Caco-2 (cell line): ENCODE measurements at regions not wholly inside any gene's neighbourhood (a gene's known extent, or its start where the extent isn't known, plus 50 kb on each side); places are given as distances from the start of the nearest gene placed in this dataset.

Experiments used
- BruUV-seq: library from RNA; stranded (reverse); fragments of 400-500 nt; replicated peaks from 2 replicates; lab custom pipeline; 2021; lab: Mats Ljungman, UMichigan
- CTCF ChIA-PET: fragments of 300-600 bp; sonication (Branson Sonifier 250); formaldehyde crosslinking; loops from one replicate; lab custom pipeline; 2022; ENCODE audit warnings: antibody characterized with exemption; lab: Charles Lee
- POLR2A ChIA-PET: fragments of 300-600 bp; sonication (Branson Sonifier 250); formaldehyde crosslinking; loops from one replicate; lab custom pipeline; 2022; ENCODE audit warnings: antibody characterized with exemption; lab: Charles Lee
- DNase-seq, 2 experiments: peaks; one replicate each; pipeline versions ENCODE4 v3.0.0 to v3.0.0-alpha.2; 2020 to 2022
- H3K27me3 ChIP-seq: replicated peaks from 2 replicates; pipeline ENCODE4 v1.6.0; 2011; ENCODE audit warnings: low read length; ENCODE audit not compliant: control insufficient read depth, insufficient read depth
- H3K36me3 ChIP-seq: 2 replicates; pipeline ENCODE4 v1.5.1; 2011; ENCODE audit warnings: low read length; ENCODE audit not compliant: control insufficient read depth, insufficient read depth
- H3K4me1 ChIP-seq: fragments of 250-450 bp; sonication (Bioruptor Pico); 2 replicates; pipeline ENCODE4 v1.5.1; 2020; ENCODE audit warnings: mild to moderate bottlenecking
- H3K4me3 ChIP-seq: 2 replicates; pipeline ENCODE4 v1.5.1; 2011; ENCODE audit warnings: low read depth, mild to moderate bottlenecking, control low read depth, low read length
- H3K9me3 ChIP-seq: fragments of 250-450 bp; sonication (Bioruptor Pico); 2 replicates; pipeline ENCODE4 v1.5.1; 2020; ENCODE audit warnings: mild to moderate bottlenecking, moderate library complexity
- H3K27ac Mint-ChIP-seq: one replicate; pipeline ENCODE4 v1.8.0; 2022; ENCODE audit warnings: mixed read lengths; ENCODE audit not compliant: unreplicated experiment
- H3K27me3 Mint-ChIP-seq: one replicate; pipeline ENCODE4 v1.8.0; 2022; ENCODE audit warnings: mixed read lengths; ENCODE audit not compliant: insufficient read depth, unreplicated experiment
- H3K36me3 Mint-ChIP-seq: one replicate; pipeline ENCODE4 v1.8.0; 2022; ENCODE audit warnings: mild to moderate bottlenecking, mixed read lengths; ENCODE audit not compliant: insufficient read depth, unreplicated experiment
- H3K4me1 Mint-ChIP-seq: one replicate; pipeline ENCODE4 v1.8.0; 2022; ENCODE audit warnings: low read depth, mixed read lengths; ENCODE audit not compliant: unreplicated experiment
- H3K4me3 Mint-ChIP-seq: one replicate; pipeline ENCODE4 v1.8.0; 2022; ENCODE audit warnings: mild to moderate bottlenecking, moderate library complexity, mixed read lengths; ENCODE audit not compliant: unreplicated experiment
- H3K9me3 Mint-ChIP-seq: one replicate; pipeline ENCODE4 v1.8.0; 2022; ENCODE audit warnings: mixed read lengths; ENCODE audit not compliant: unreplicated experiment
- CTCF ChIP-seq, 2 experiments: fragments of 200-600 bp in 1 of 2; IDR thresholded peaks; 1 replicate in 1 of 2; 2 replicates in 1 of 2; pipeline versions ENCODE4 v1.5.1 to v1.8.0; 2011 to 2022; ENCODE audit warnings: antibody characterized with exemption in 1 of 2, control low read depth in 1 of 2, inconsistent platforms in 1 of 2, low read depth in 1 of 2, low read length in 1 of 2, mild to moderate bottlenecking in 1 of 2, moderate library complexity in 1 of 2; ENCODE audit not compliant: insufficient read depth in 1 of 2, severe bottlenecking in 1 of 2, unreplicated experiment in 1 of 2
- intact Hi-C: fragments of 100-400 bp; cut with micrococcal nuclease; formaldehyde crosslinking; loops from one replicate; pipeline ENCODE4 v1.10.0; 2022; ENCODE audit not compliant: unreplicated experiment

GRCh38 chr20:60835876-60836275 lies 416.2 kb upstream of the CDH4 start:
- no peaks in the 10 kb centered on the region for H3K36me3 ChIP-seq
- no peaks in the 10 kb centered on the region for H3K9me3 ChIP-seq
- 0 out of 2 replicates have a peak, but pooled peaks cover 5% of the 10 kb centered on the region for H3K4me1 ChIP-seq
- Mint-ChIP-seq H3K36me3 (no peaks in the 10 kb centered on the region), H3K27me3 (peaks cover 7% of the 10 kb centered on the region), H3K4me3 (no peak overlapping the region), H3K27ac (no peak overlapping the region), H3K4me1 (no peaks in the 10 kb centered on the region), H3K9me3 (peaks cover 12% of the 10 kb centered on the region)
- no peak overlapping the region for H3K4me3 ChIP-seq
- intact Hi-C loops, result no loop called here
- no TSS peak for BruUV-seq
- ChIA-PET POLR2A (no interaction called here), CTCF (no interaction called here)
- H3K27me3 ChIP-seq, result no peaks in the 10 kb centered on the region
- no peak for DNase-seq
- no peak for TF ChIP-seq CTCF (IDR thresholded peaks at IDR 0.05; ENCODE audit: insufficient read depth in 1 of 2, low read depth in 1 of 2, low read length in 1 of 2, severe bottlenecking in 1 of 2, unreplicated experiment in 1 of 2)

GRCh38 chr20:60837173-60837770 lies 414.8 kb upstream of the CDH4 start:
- Mint-ChIP-seq H3K4me1 (no peaks in the 10 kb centered on the region), H3K4me3 (no peak overlapping the region), H3K9me3 (peaks cover 21% of the 10 kb centered on the region), H3K27ac (no peak overlapping the region), H3K36me3 (no peaks in the 10 kb centered on the region), H3K27me3 (peaks cover 8% of the 10 kb centered on the region)
- no peaks in the 10 kb centered on the region for H3K9me3 ChIP-seq
- no peaks in the 10 kb centered on the region for H3K36me3 ChIP-seq
- no peak for DNase-seq
- TF ChIP-seq CTCF (IDR thresholded peaks at IDR 0.05; ENCODE audit: insufficient read depth in 1 of 2, low read depth in 1 of 2, low read length in 1 of 2, severe bottlenecking in 1 of 2, unreplicated experiment in 1 of 2), result no peak
- POLR2A ChIA-PET, result no interaction called here
- BruUV-seq, result no TSS peak
- intact Hi-C loops, result no loop called here
- CTCF ChIA-PET, result no interaction called here
- 0 out of 2 replicates have a peak, but pooled peaks cover 5% of the 10 kb centered on the region for H3K4me1 ChIP-seq
- no peak overlapping the region for H3K4me3 ChIP-seq
- H3K27me3 ChIP-seq, result no peaks in the 10 kb centered on the region

GRCh38 chr20:60838297-60838696 lies 413.8 kb upstream of the CDH4 start:
- intact Hi-C loops, result no loop called here
- H3K4me1 Mint-ChIP-seq, result no peaks in the 10 kb centered on the region
- Histone ChIP-seq H3K4me1 (0 out of 2 replicates have a peak, but pooled peaks cover 5% of the 10 kb centered on the region), H3K9me3 (no peaks in the 10 kb centered on the region), H3K27me3 (no peaks in the 10 kb centered on the region), H3K36me3 (no peaks in the 10 kb centered on the region), H3K4me3 (no peak overlapping the region)
- peaks cover 13% of the 10 kb centered on the region for H3K27me3 Mint-ChIP-seq
- ChIA-PET POLR2A (no interaction called here), CTCF (no interaction called here)
- no peaks in the 10 kb centered on the region for H3K36me3 Mint-ChIP-seq
- H3K27ac Mint-ChIP-seq, result no peak overlapping the region
- no peak overlapping the region for H3K4me3 Mint-ChIP-seq
- DNase-seq, result no peak
- no TSS peak for BruUV-seq
- no peak for TF ChIP-seq CTCF (IDR thresholded peaks at IDR 0.05; ENCODE audit: insufficient read depth in 1 of 2, low read depth in 1 of 2, low read length in 1 of 2, severe bottlenecking in 1 of 2, unreplicated experiment in 1 of 2)
- peaks cover 21% of the 10 kb centered on the region for H3K9me3 Mint-ChIP-seq
